SK-N-SH treated with all-trans-retinoic acid at 6 μM for 48 hours (cell line): ENCODE measurements at regions not wholly inside any gene's neighbourhood (a gene's known extent, or its start where the extent isn't known, plus 50 kb on each side); places are given as distances from the start of the nearest gene placed in this dataset.

ENCODE experiments used
- ATAC-seq: fragments of 200-7000 bp; cut with Tn5 transposase; 3 replicates; pipeline ENCODE4 v1.9.1; 2020; ENCODE audit warnings: mild to moderate bottlenecking, moderate library complexity
- ARNTL ChIP-seq: fragments of 450-650 bp; formaldehyde crosslinking; IDR thresholded peaks from 2 replicates; pipeline ENCODE4 v1.5.0; 2020; ENCODE audit warnings: low read depth, mild to moderate bottlenecking, moderate library complexity, borderline replicate concordance
- BACH2 ChIP-seq: fragments of 250-450 bp; sonication (Bioruptor Pico); IDR thresholded peaks from 2 replicates; pipeline ENCODE4 v1.9.0; 2021; ENCODE audit warnings: mild to moderate bottlenecking, borderline replicate concordance
- CSDC2 ChIP-seq: fragments of 250-450 bp; sonication (Bioruptor Pico); IDR thresholded peaks from 2 replicates; pipeline ENCODE4 v1.5.0; 2020; ENCODE audit warnings: mild to moderate bottlenecking, moderate library complexity
- ESRRG ChIP-seq: fragments of 250-450 bp; sonication (Bioruptor Pico); IDR thresholded peaks from 2 replicates; pipeline ENCODE4 v1.6.1; 2021; ENCODE audit warnings: mild to moderate bottlenecking
- ISL1 ChIP-seq: fragments of 250-450 bp; sonication (Bioruptor Pico); IDR thresholded peaks from 2 replicates; pipeline ENCODE4 v2.1.2; 2022; ENCODE audit warnings: mild to moderate bottlenecking, moderate library complexity
- OSR1 ChIP-seq: fragments of 250-450 bp; sonication (Bioruptor Pico); IDR thresholded peaks from 2 replicates; pipeline ENCODE4 v1.8.0; 2022; ENCODE audit warnings: moderate library complexity, mild to moderate bottlenecking, inconsistent platforms
- PPARA ChIP-seq: fragments of 250-450 bp; sonication (Bioruptor Pico); IDR thresholded peaks from 2 replicates; pipeline ENCODE4 v1.5.0; 2020; ENCODE audit warnings: mild to moderate bottlenecking, borderline replicate concordance
- RARB ChIP-seq: fragments of 250-450 bp; sonication (Bioruptor Pico); IDR thresholded peaks from 2 replicates; pipeline ENCODE4 v1.8.0; 2021; ENCODE audit warnings: mild to moderate bottlenecking, moderate library complexity
- SNAI2 ChIP-seq: fragments of 250-450 bp; sonication (Bioruptor Pico); IDR thresholded peaks from 2 replicates; pipeline ENCODE4 v1.5.0; 2020; ENCODE audit warnings: mild to moderate bottlenecking, moderate library complexity
- TCF4 ChIP-seq: fragments of 250-450 bp; sonication (Bioruptor Pico); IDR thresholded peaks from 2 replicates; pipeline ENCODE4 v1.8.0; 2021; ENCODE audit warnings: mild to moderate bottlenecking, moderate library complexity, borderline replicate concordance
- ZC3H10 ChIP-seq: fragments of 250-450 bp; sonication (Bioruptor Pico); IDR thresholded peaks from 2 replicates; pipeline ENCODE4 v1.5.1; 2021; ENCODE audit warnings: mild to moderate bottlenecking, moderate library complexity
- ZFP3 ChIP-seq: fragments of 250-450 bp; sonication (Bioruptor Pico); IDR thresholded peaks from 2 replicates; pipeline ENCODE4 v1.5.0; 2020; ENCODE audit warnings: mild to moderate bottlenecking, moderate library complexity
- ZFP30 ChIP-seq: fragments of 450-650 bp; formaldehyde crosslinking; IDR thresholded peaks from 2 replicates; pipeline ENCODE4 v1.5.0; 2022; ENCODE audit warnings: mild to moderate bottlenecking, moderate library complexity
- ZNF70 ChIP-seq: fragments of 450-650 bp; formaldehyde crosslinking; IDR thresholded peaks from 2 replicates; pipeline ENCODE4 v1.5.0; 2020; ENCODE audit warnings: mild to moderate bottlenecking, moderate library complexity
- ZNF8 ChIP-seq: fragments of 450-650 bp; formaldehyde crosslinking; IDR thresholded peaks from 2 replicates; pipeline ENCODE4 v1.5.0; 2020; ENCODE audit warnings: mild to moderate bottlenecking, moderate library complexity
- TF ChIP-seq, protein P1 (sequence below): fragments of 250-450 bp; sonication (Bioruptor Pico); IDR thresholded peaks from 2 replicates; pipeline ENCODE4 v1.8.0; 2021; ENCODE audit warnings: low read depth, mild to moderate bottlenecking, moderate library complexity, borderline replicate concordance
- TF ChIP-seq, protein P2 (sequence below): fragments of 250-450 bp; sonication (Bioruptor Pico); IDR thresholded peaks from 2 replicates; pipeline ENCODE4 v1.5.1; 2021; ENCODE audit warnings: mild to moderate bottlenecking, moderate library complexity
- TF ChIP-seq, protein P3 (sequence below): fragments of 250-450 bp; sonication (Bioruptor Pico); IDR thresholded peaks from 2 replicates; pipeline ENCODE4 v1.5.0; 2020; ENCODE audit warnings: mild to moderate bottlenecking, moderate library complexity
- TF ChIP-seq, protein P4 (sequence below): fragments of 250-450 bp; sonication (Bioruptor Pico); IDR thresholded peaks from 2 replicates; pipeline ENCODE4 v1.5.1; 2020; ENCODE audit warnings: low read depth, mild to moderate bottlenecking, moderate library complexity
- TF ChIP-seq, protein P5 (sequence below): fragments of 250-450 bp; sonication (Bioruptor Pico); IDR thresholded peaks from 2 replicates; pipeline ENCODE4 v1.8.0; 2020; ENCODE audit warnings: mild to moderate bottlenecking, moderate library complexity, borderline replicate concordance

DNA sequence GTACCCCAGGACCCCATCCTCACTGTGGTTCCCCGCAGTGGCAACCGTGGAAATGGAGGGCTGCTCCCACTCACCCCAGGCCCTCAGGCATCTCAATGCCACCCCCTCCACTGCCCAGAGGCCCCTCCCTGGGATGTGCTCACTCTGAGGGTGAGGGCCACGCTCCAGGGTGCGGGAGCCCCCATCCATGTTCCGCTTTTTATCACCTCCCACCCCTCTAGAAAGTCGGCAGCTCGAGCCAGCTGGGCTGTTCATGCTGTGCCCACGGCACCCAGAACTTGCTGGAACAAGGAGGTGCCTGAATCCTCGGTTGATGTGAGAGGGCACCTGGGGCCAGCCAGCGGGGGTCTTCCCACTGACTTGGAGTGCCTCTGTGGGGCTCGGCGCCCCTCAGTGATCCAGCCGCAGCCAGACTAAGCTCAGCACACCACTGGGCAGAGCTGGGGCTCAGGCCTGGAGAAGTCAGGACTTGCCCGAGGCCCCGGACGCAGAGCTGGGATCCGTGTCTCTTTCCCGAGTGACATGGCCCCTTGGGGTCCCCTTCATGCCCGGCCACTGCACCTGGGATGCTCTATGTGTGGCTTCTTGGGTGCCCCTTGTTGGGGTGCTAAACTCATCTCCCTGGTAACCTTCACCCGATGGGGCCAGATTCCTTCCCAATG, 143.1 kb upstream of the GSE1 start:
- ATAC-seq = no peak
- TF ChIP-seq ZFP30 (CRISPR knock-in tag) = no peak
- TF ChIP-seq TCF4 (CRISPR knock-in tag) = no peak
- TF ChIP-seq ESRRG = no peak
- no peak for TF ChIP-seq ZNF70 (CRISPR knock-in tag)
- TF ChIP-seq, protein P1, sequence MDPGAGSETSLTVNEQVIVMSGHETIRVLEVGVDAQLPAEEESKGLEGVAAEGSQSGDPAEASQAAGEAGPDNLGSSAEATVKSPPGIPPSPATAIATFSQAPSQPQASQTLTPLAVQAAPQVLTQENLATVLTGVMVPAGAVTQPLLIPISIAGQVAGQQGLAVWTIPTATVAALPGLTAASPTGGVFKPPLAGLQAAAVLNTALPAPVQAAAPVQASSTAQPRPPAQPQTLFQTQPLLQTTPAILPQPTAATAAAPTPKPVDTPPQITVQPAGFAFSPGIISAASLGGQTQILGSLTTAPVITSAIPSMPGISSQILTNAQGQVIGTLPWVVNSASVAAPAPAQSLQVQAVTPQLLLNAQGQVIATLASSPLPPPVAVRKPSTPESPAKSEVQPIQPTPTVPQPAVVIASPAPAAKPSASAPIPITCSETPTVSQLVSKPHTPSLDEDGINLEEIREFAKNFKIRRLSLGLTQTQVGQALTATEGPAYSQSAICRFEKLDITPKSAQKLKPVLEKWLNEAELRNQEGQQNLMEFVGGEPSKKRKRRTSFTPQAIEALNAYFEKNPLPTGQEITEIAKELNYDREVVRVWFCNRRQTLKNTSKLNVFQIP (CRISPR knock-in tag) = no peak
- TF ChIP-seq ISL1 (CRISPR knock-in tag) = no peak
- TF ChIP-seq RARB = no peak
- no peak for TF ChIP-seq PPARA (CRISPR knock-in tag)
- TF ChIP-seq, protein P2, sequence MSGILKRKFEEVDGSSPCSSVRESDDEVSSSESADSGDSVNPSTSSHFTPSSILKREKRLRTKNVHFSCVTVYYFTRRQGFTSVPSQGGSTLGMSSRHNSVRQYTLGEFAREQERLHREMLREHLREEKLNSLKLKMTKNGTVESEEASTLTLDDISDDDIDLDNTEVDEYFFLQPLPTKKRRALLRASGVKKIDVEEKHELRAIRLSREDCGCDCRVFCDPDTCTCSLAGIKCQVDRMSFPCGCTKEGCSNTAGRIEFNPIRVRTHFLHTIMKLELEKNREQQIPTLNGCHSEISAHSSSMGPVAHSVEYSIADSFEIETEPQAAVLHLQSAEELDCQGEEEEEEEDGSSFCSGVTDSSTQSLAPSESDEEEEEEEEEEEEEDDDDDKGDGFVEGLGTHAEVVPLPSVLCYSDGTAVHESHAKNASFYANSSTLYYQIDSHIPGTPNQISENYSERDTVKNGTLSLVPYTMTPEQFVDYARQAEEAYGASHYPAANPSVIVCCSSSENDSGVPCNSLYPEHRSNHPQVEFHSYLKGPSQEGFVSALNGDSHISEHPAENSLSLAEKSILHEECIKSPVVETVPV (CRISPR knock-in tag) = no peak
- no peak for TF ChIP-seq ZC3H10
- no peak for TF ChIP-seq ZNF8 (CRISPR knock-in tag)

DNA sequence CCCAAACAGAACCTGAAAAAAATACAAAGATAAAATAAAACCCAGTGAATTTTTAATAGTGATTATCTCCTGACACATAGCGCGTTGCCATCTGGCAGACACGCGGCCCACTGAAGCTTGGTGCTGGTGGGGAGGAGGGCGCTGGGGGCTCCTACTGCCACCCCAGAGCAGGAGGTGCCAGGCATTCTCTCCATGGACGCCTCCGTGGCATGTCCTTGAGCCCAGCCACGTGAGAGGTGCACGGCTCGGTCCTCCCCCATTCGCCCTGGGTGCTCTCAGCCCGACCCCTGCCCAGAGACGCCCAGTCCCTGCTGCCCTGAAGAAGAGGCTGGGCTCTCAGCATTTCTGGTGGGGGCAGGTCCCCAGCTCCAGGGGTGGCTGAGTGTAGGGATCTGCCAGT, 142.2 kb upstream of the GSE1 start:
- TF ChIP-seq BACH2 (CRISPR knock-in tag) (no peak), TCF4 (CRISPR knock-in tag) (no peak), ISL1 (CRISPR knock-in tag) (no peak), ZNF8 (CRISPR knock-in tag) (no peak), CSDC2 (CRISPR knock-in tag) (no peak)
- TF ChIP-seq, protein P3, sequence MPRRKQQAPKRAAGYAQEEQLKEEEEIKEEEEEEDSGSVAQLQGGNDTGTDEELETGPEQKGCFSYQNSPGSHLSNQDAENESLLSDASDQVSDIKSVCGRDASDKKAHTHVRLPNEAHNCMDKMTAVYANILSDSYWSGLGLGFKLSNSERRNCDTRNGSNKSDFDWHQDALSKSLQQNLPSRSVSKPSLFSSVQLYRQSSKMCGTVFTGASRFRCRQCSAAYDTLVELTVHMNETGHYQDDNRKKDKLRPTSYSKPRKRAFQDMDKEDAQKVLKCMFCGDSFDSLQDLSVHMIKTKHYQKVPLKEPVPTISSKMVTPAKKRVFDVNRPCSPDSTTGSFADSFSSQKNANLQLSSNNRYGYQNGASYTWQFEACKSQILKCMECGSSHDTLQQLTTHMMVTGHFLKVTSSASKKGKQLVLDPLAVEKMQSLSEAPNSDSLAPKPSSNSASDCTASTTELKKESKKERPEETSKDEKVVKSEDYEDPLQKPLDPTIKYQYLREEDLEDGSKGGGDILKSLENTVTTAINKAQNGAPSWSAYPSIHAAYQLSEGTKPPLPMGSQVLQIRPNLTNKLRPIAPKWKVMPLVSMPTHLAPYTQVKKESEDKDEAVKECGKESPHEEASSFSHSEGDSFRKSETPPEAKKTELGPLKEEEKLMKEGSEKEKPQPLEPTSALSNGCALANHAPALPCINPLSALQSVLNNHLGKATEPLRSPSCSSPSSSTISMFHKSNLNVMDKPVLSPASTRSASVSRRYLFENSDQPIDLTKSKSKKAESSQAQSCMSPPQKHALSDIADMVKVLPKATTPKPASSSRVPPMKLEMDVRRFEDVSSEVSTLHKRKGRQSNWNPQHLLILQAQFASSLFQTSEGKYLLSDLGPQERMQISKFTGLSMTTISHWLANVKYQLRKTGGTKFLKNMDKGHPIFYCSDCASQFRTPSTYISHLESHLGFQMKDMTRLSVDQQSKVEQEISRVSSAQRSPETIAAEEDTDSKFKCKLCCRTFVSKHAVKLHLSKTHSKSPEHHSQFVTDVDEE (CRISPR knock-in tag) = no peak
- no peak for ATAC-seq

DNA sequence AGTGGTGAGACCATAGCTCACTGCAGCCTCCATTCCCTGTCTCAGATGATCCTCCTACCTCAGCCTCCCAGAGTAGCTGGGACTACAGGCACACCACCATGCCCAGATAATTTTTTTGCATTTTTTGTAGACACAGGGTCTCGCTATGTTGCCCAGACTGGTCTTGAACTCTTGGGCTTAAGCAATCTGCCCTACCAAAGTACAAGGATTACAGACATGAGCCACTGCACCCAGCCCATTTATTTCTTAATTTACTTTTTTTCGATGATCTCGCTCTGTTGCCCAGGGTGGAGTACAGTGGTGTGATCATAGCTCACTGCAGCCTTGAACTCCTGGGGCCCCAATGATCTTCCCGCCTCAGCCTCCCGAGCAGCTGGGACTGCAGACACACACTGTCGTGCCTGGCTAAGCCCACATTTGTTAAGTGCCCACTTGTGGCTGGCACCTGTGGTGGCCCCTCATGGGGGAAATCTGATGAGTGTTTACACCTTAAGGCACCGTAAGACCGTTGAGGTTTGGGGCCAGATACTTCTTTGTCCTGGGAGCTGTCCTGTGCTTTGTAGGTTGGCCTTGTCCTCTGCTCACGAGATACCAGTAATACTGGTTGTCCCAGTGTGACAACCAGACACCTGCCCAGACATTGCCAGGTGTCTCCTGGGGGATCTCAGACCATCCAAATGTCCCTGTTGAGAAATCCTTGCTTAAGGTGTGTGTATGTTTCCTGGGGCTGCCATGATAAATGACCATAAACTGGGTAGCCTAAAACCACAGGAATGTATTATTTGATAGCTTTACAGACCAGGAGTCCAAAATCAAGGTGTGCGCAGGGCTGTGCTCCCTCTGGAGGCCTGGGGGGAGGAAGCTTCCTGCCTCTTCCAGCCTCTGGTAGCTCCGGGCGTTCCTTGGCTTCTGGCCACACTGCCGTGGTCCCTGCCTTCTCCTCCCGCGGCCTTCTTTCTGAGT, 141.4 kb upstream of the GSE1 start:
- ATAC-seq = no peak
- TF ChIP-seq, protein P4, sequence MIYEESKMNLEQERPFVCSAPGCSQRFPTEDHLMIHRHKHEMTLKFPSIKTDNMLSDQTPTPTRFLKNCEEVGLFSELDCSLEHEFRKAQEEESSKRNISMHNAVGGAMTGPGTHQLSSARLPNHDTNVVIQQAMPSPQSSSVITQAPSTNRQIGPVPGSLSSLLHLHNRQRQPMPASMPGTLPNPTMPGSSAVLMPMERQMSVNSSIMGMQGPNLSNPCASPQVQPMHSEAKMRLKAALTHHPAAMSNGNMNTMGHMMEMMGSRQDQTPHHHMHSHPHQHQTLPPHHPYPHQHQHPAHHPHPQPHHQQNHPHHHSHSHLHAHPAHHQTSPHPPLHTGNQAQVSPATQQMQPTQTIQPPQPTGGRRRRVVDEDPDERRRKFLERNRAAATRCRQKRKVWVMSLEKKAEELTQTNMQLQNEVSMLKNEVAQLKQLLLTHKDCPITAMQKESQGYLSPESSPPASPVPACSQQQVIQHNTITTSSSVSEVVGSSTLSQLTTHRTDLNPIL (CRISPR knock-in tag) = no peak
- TF ChIP-seq ISL1 (CRISPR knock-in tag) (no peak), BACH2 (CRISPR knock-in tag) (no peak), ARNTL (no peak), OSR1 (CRISPR knock-in tag) (no peak), ESRRG (no peak), PPARA (CRISPR knock-in tag) (no peak), SNAI2 (CRISPR knock-in tag) (no peak), ZFP30 (CRISPR knock-in tag) (no peak), TCF4 (CRISPR knock-in tag) (no peak), CSDC2 (CRISPR knock-in tag) (no peak), ZNF70 (CRISPR knock-in tag) (no peak), ZFP3 (no peak), ZC3H10 (no peak), RARB (no peak)
- TF ChIP-seq, protein P1 (CRISPR knock-in tag) = no peak
- TF ChIP-seq, protein P5, sequence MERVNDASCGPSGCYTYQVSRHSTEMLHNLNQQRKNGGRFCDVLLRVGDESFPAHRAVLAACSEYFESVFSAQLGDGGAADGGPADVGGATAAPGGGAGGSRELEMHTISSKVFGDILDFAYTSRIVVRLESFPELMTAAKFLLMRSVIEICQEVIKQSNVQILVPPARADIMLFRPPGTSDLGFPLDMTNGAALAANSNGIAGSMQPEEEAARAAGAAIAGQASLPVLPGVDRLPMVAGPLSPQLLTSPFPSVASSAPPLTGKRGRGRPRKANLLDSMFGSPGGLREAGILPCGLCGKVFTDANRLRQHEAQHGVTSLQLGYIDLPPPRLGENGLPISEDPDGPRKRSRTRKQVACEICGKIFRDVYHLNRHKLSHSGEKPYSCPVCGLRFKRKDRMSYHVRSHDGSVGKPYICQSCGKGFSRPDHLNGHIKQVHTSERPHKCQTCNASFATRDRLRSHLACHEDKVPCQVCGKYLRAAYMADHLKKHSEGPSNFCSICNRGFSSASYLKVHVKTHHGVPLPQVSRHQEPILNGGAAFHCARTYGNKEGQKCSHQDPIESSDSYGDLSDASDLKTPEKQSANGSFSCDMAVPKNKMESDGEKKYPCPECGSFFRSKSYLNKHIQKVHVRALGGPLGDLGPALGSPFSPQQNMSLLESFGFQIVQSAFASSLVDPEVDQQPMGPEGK (CRISPR knock-in tag) = no peak
- TF ChIP-seq, protein P3 (CRISPR knock-in tag) = no peak
